ENCODE measurements at regions not wholly inside any gene's neighbourhood (a gene's known extent, or its start where the extent isn't known, plus 50 kb on each side); places are given as distances from the start of the nearest gene placed in this dataset.
A peak's percentile ranks its signal among the peaks of the same experiment; 100 is the strongest.

GRCh38 chr7:46150721-46151120 is 229.6 kb upstream of the IGFBP3 start:
- no peak for TF ChIP-seq EZH2 (IDR thresholded peaks at IDR 0.05; ENCODE audit: insufficient read depth, poor library complexity, severe bottlenecking)
- TF ChIP-seq EZH2phosphoT487 (IDR thresholded peaks at IDR 0.05; ENCODE audit: insufficient read depth, low read depth), result 0 out of 2 replicates have a peak, but pooled peaks have one; percentile 42

All from GM23248 (cell line).